CD14-positive monocyte (primary cell): ENCODE measurements at regions not wholly inside any gene's neighbourhood (a gene's known extent, or its start where the extent isn't known, plus 50 kb on each side); places are given as distances from the start of the nearest gene placed in this dataset.

Source experiments
- DNase-seq, 3 donors: peaks; one replicate each; pipeline ENCODE4 v3.0.0-alpha.2; 2011 to 2022
- H2AFZ ChIP-seq: 2 replicates; pipeline ENCODE4 v1.6.0; 2012; ENCODE audit warnings: mild to moderate bottlenecking, low read depth, low read length, inconsistent platforms; ENCODE audit not compliant: insufficient read depth, poor library complexity, severe bottlenecking
- H3K27ac ChIP-seq, 2 donors: 1 replicate in 1 of 2; 2 replicates in 1 of 2; pipeline ENCODE4 v1.5.1; 2012 to 2013; ENCODE audit warnings: low read length in 2 of 2, control low read depth in 1 of 2, inconsistent platforms in 1 of 2, low read depth in 1 of 2, mild to moderate bottlenecking in 1 of 2
- H3K27me3 ChIP-seq, 2 donors: one replicate each; pipeline versions ENCODE4 v1.6.0 to v1.6.1; 2011 to 2013; ENCODE audit warnings: low read length in 2 of 2; ENCODE audit not compliant: control insufficient read depth in 2 of 2, insufficient read depth in 2 of 2
- H3K36me3 ChIP-seq, 2 donors: replicated peaks in 1 of 2; 1 replicate in 1 of 2; 2 replicates in 1 of 2; pipeline versions ENCODE4 v1.5.1 to v1.6.1; 2012 to 2013; ENCODE audit warnings: low read length in 2 of 2, control low read depth in 1 of 2, inconsistent platforms in 1 of 2, mild to moderate bottlenecking in 1 of 2; ENCODE audit not compliant: insufficient read depth in 2 of 2, control insufficient read depth in 1 of 2
- H3K4me1 ChIP-seq, 2 donors: 1 replicate in 1 of 2; 2 replicates in 1 of 2; pipeline versions ENCODE4 v1.5.1 to v1.6.1; 2012 to 2013; ENCODE audit warnings: low read length in 2 of 2, control low read depth in 1 of 2, inconsistent platforms in 1 of 2, mild to moderate bottlenecking in 1 of 2, moderate library complexity in 1 of 2; ENCODE audit not compliant: insufficient read depth in 2 of 2, control insufficient read depth in 1 of 2
- H3K4me2 ChIP-seq: replicated peaks from 2 replicates; pipeline ENCODE3; 2012; ENCODE audit warnings: low read length, moderate library complexity, mild to moderate bottlenecking; ENCODE audit not compliant: poor library complexity, severe bottlenecking; ENCODE audit errors: extremely low read depth
- H3K4me3 ChIP-seq, 3 experiments: fragments of 200-600 bp in 1 of 3; sonication (generic) in 1 of 3; replicated peaks in 1 of 3; 1 replicate in 2 of 3; 2 replicates in 1 of 3; pipeline ENCODE4 v1.5.1; 2011 to 2013; ENCODE audit warnings: low read length in 3 of 3, mild to moderate bottlenecking in 3 of 3, control low read depth in 2 of 3, low read depth in 2 of 3, inconsistent platforms in 1 of 3, moderate library complexity in 1 of 3
- H3K79me2 ChIP-seq: 2 replicates; pipeline ENCODE4 v1.6.0; 2012; ENCODE audit warnings: mild to moderate bottlenecking, control low read depth, inconsistent platforms, low read length, moderate library complexity; ENCODE audit not compliant: insufficient read depth
- H3K9ac ChIP-seq: 2 replicates; pipeline ENCODE4 v1.6.0; 2017; ENCODE audit warnings: low read length, mild to moderate bottlenecking; ENCODE audit not compliant: insufficient read depth, poor library complexity, severe bottlenecking
- H3K9me3 ChIP-seq, 2 donors: replicated peaks in 1 of 2; 1 replicate in 1 of 2; 2 replicates in 1 of 2; pipeline versions ENCODE4 v1.5.1 to v1.6.1; 2012 to 2013; ENCODE audit warnings: low read length in 2 of 2, control low read depth in 1 of 2; ENCODE audit not compliant: control insufficient read depth in 1 of 2, insufficient read depth in 1 of 2
- H4K20me1 ChIP-seq: 2 replicates; pipeline ENCODE4 v1.6.0; 2012; ENCODE audit warnings: mild to moderate bottlenecking, low read length, control low read depth, moderate library complexity; ENCODE audit not compliant: insufficient read depth
- H3K27ac Mint-ChIP-seq, 7 donors: one replicate each; pipeline ENCODE4 v1.8.0; 2020; ENCODE audit warnings: mild to moderate bottlenecking in 7 of 7, mixed read lengths in 7 of 7, moderate library complexity in 6 of 7, inconsistent platforms in 2 of 7
- H3K27me3 Mint-ChIP-seq, 3 donors: one replicate each; pipeline ENCODE4 v1.8.0; 2021 to 2022; ENCODE audit warnings: low read depth in 3 of 3, mild to moderate bottlenecking in 3 of 3, mixed read lengths in 3 of 3, moderate library complexity in 3 of 3, inconsistent platforms in 1 of 3
- H3K36me3 Mint-ChIP-seq, 2 donors: one replicate each; pipeline ENCODE4 v1.8.0; 2020; ENCODE audit warnings: mixed read lengths in 2 of 2, inconsistent platforms in 1 of 2, mild to moderate bottlenecking in 1 of 2
- H3K4me1 Mint-ChIP-seq: one replicate; pipeline ENCODE4 v1.8.0; 2020; ENCODE audit warnings: mild to moderate bottlenecking, mixed read lengths
- H3K4me3 Mint-ChIP-seq, 2 donors: one replicate each; pipeline ENCODE4 v1.8.0; 2020; ENCODE audit warnings: mild to moderate bottlenecking in 2 of 2, mixed read lengths in 2 of 2, moderate library complexity in 1 of 2
- H3K9me3 Mint-ChIP-seq, 7 donors: one replicate each; pipeline ENCODE4 v1.8.0; 2020 to 2022; ENCODE audit warnings: mixed read lengths in 7 of 7, mild to moderate bottlenecking in 6 of 7, moderate library complexity in 6 of 7, inconsistent platforms in 2 of 7
- WGBS: methylation state at CpG from one replicate; pipeline ENCODE4 v1.1.5; 2013; ENCODE audit warnings: missing lambda C conversion rate; ENCODE audit not compliant: insufficient coverage; 5-methylcytosine and 5-hydroxymethylcytosine counted together
- intact Hi-C, 2 donors: fragments of 100-400 bp; cut with micrococcal nuclease; formaldehyde crosslinking; loops; one replicate each; pipeline versions ENCODE4 v1.15.0 to v1.15.1; 2023
- TF ChIP-seq, protein P1 (sequence below): fragments of 200-600 bp; IDR thresholded peaks from one replicate; pipeline ENCODE4 v1.8.0; 2022; ENCODE audit warnings: antibody characterized with exemption, mild to moderate bottlenecking

DNA sequence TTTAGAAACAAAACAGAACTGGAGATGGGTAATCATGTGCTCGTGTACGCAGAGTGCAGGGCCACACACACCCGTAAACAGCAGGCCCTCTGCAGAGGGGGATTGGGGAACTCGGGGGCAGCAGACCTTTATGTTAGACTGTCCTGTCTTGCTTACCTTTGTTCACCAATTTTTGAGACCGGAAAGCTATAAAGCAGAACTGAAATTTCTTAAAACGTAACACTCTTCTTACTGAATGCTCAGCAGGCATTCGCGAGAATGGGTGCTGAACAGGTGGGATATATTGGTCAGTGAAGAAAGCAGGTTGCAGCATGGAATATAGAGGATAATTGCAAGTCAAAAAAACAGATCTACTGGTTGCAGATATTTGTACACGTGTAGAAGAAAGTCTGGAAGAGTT lies 211.1 kb downstream of the BMP7 start:
- Mint-ChIP-seq H3K27ac (no peak overlapping the region), H3K27me3 (peaks cover 0 to 17% (median 4%) of the 10 kb centered on the region in 3 donors), H3K9me3 (peaks cover 0 to 4% (median 0%) of the 10 kb centered on the region in 7 donors), H3K36me3 (no peaks in the 10 kb centered on the region), H3K4me3 (no peak overlapping the region), H3K4me1 (no peaks in the 10 kb centered on the region)
- Histone ChIP-seq H3K27ac (no peak overlapping the region), H3K79me2 (no peaks in the 10 kb centered on the region), H3K9me3 (no peaks in the 10 kb centered on the region), H3K27me3 (peaks cover 0 to 2% of the 10 kb centered on the region in 2 donors), H3K36me3 (no peaks in the 10 kb centered on the region), H3K9ac (no peak overlapping the region), H3K4me3 (no peak overlapping the region), H3K4me1 (no peaks in the 10 kb centered on the region), H3K4me2 (no peak overlapping the region), H2AFZ (no peak overlapping the region), H4K20me1 (no peaks in the 10 kb centered on the region)
- no peak for DNase-seq
- TF ChIP-seq, protein P1, sequence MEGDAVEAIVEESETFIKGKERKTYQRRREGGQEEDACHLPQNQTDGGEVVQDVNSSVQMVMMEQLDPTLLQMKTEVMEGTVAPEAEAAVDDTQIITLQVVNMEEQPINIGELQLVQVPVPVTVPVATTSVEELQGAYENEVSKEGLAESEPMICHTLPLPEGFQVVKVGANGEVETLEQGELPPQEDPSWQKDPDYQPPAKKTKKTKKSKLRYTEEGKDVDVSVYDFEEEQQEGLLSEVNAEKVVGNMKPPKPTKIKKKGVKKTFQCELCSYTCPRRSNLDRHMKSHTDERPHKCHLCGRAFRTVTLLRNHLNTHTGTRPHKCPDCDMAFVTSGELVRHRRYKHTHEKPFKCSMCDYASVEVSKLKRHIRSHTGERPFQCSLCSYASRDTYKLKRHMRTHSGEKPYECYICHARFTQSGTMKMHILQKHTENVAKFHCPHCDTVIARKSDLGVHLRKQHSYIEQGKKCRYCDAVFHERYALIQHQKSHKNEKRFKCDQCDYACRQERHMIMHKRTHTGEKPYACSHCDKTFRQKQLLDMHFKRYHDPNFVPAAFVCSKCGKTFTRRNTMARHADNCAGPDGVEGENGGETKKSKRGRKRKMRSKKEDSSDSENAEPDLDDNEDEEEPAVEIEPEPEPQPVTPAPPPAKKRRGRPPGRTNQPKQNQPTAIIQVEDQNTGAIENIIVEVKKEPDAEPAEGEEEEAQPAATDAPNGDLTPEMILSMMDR = no peak
- intact Hi-C loops = no loop called here
- 85% methylated on average over 4 of the region's 9 CpGs for WGBS

DNA sequence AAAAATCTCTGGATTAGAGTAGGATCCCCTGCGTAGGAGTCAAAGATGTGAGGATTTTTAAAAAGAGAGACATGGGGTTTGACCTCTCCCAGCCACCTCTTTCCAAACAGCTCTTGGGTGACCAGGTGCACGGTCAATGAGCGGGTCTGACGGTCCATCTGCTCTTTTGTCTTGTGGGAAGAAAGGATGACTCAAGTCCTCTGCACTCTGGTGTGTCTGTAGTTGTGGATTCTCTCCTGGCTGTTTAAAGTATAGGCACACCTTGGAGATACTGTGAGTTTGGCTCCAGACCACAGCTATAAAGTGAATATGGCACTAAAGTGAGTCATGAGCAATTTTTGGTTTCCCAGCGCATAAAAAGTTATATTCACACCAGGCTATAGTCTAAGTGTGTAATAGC lies 209.8 kb downstream of the BMP7 start:
- Histone ChIP-seq H3K9me3 (no peaks in the 10 kb centered on the region), H4K20me1 (no peaks in the 10 kb centered on the region), H3K79me2 (no peaks in the 10 kb centered on the region), H3K4me2 (no peak overlapping the region), H3K36me3 (no peaks in the 10 kb centered on the region), H3K4me3 (no peak overlapping the region), H3K4me1 (no peaks in the 10 kb centered on the region), H2AFZ (no peak overlapping the region), H3K27ac (no peak overlapping the region), H3K27me3 (peaks cover 0 to 2% of the 10 kb centered on the region in 2 donors), H3K9ac (no peak overlapping the region)
- Mint-ChIP-seq H3K4me3 (no peak overlapping the region), H3K9me3 (peaks cover 0 to 4% (median 0%) of the 10 kb centered on the region in 7 donors), H3K27me3 (peaks cover 0 to 24% (median 4%) of the 10 kb centered on the region in 3 donors), H3K4me1 (no peaks in the 10 kb centered on the region), H3K27ac (peak overlapping the region in 1 of 7 donors; percentile 4), H3K36me3 (no peaks in the 10 kb centered on the region)
- WGBS = no CpG with 5 or more reads among the region's 5 CpGs
- TF ChIP-seq, protein P1 = no peak
- DNase-seq = no peak
- intact Hi-C loops = no loop called here
